C4-2B (cell line): ENCODE measurements at regions not wholly inside any gene's neighbourhood (a gene's known extent, or its start where the extent isn't known, plus 50 kb on each side); places are given as distances from the start of the nearest gene placed in this dataset.

Source experiments
- H3K27ac ChIP-seq: fragments of 450-650 bp; 2 replicates; pipeline ENCODE4 v1.5.1; 2017
- ZFX ChIP-seq: fragments of 450-650 bp; IDR thresholded peaks from 2 replicates; pipeline ENCODE4 v1.6.1; 2017
- TF ChIP-seq, protein P1 (sequence below): fragments of 450-650 bp; conservative IDR thresholded peaks from 2 replicates; pipeline ENCODE4 v1.5.1; 2017; ENCODE audit warnings: mild to moderate bottlenecking

DNA sequence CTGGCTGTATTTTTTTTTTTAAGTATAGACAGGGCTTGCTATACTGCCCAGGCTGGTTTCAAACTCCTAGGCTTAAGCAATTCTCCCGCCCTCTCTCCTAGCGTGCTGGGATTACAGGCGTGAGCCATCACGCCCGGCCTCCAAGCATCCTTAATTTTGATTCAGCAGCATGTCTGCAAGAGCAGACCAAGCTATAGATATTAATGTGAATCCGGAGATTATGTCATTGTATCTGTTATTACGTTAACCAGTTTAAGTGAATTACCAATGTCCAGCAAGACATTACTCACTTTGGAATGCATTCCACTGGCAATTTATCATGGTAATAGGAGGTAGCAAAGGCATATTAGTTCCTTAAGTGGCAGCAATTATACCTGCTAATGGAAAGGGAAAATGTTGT lies 179.7 kb downstream of the CHRM3 start:
- TF ChIP-seq, protein P1, sequence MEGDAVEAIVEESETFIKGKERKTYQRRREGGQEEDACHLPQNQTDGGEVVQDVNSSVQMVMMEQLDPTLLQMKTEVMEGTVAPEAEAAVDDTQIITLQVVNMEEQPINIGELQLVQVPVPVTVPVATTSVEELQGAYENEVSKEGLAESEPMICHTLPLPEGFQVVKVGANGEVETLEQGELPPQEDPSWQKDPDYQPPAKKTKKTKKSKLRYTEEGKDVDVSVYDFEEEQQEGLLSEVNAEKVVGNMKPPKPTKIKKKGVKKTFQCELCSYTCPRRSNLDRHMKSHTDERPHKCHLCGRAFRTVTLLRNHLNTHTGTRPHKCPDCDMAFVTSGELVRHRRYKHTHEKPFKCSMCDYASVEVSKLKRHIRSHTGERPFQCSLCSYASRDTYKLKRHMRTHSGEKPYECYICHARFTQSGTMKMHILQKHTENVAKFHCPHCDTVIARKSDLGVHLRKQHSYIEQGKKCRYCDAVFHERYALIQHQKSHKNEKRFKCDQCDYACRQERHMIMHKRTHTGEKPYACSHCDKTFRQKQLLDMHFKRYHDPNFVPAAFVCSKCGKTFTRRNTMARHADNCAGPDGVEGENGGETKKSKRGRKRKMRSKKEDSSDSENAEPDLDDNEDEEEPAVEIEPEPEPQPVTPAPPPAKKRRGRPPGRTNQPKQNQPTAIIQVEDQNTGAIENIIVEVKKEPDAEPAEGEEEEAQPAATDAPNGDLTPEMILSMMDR, result no peak
- no peak for TF ChIP-seq ZFX
- H3K27ac ChIP-seq, result no peak overlapping the region

DNA sequence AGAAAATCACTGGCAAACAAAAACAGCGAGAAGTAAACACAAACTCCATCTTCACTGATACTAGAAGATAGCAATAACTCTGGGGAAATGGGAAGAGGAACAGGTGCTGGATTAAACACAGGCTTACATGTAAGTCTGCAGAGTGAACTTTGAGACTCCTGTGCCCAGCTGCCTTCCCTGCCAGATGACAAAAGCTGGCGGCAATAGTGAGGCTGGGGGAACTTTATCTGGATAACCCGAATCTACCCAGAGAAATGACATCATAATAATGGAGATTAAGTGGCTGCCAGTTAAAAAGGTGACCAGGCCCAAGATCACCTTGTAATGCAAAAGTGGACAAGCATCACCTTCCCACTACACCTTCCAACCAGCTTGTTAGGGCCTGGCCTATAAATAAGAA lies 184.5 kb downstream of the CHRM3 start:
- no peak overlapping the region for H3K27ac ChIP-seq
- TF ChIP-seq ZFX, result no peak
- TF ChIP-seq, protein P1, result no peak

DNA sequence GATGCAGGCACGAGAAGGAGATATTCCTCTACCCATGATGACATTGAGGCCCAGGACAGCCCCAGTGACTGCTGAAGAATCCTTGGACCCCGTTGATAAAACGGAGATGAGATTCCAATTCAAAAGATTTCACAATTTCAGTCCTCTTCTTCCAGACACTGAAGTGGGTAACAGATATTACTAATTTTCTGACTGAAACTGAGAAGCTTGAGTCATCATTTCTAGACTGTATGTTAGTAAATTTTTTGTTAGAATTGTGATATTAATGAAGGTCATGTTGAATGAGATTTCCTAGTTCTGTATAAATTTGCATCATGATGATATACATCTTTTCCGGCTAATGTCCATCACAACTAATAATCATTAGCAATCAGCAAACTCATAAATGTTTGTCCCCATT lies 185.8 kb downstream of the CHRM3 start:
- TF ChIP-seq ZFX, result no peak
- TF ChIP-seq, protein P1, result no peak
- H3K27ac ChIP-seq, result no peak overlapping the region

DNA sequence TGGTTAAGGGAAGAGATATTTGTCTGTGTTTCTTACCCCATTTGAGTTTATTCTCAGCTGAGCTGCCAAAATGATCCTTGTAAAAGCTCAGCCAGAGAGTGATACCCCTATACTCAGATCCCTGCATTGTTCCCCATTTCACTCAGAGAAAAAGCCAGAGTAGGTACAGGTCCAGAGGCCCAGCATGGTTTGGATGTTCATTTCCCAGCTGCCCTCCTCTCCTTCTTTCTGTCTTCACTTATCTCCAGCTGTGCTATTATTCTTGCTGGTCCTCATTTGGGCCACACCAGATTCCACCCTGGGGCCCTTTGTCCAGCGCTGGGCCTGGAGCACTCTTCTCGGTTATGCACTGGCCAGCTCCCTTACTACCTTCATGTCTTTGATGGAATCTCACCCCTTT lies 187.7 kb downstream of the CHRM3 start:
- TF ChIP-seq, protein P1, result no peak
- TF ChIP-seq ZFX, result no peak
- no peak overlapping the region for H3K27ac ChIP-seq

DNA sequence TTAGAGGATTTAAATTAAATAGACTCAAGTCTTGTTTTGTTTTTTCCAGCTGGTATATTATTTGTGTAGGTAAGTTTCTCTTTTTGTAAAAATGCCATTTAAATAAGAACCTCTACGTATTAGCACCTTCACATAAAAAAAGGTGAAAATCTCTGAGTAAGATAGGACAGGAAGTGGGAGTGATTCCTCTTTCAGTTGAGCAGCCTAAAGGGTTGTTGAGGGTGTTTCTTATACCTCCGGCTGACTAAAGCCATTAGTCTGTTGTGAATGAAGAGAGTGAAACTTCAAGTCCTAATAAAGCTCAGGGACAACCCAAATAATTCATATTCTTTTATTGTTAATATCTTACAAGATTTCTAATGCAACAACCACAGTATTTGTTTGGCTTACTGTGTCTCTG lies 188.7 kb downstream of the CHRM3 start:
- no peak for TF ChIP-seq ZFX
- TF ChIP-seq, protein P1, result no peak
- H3K27ac ChIP-seq, result no peak overlapping the region

DNA sequence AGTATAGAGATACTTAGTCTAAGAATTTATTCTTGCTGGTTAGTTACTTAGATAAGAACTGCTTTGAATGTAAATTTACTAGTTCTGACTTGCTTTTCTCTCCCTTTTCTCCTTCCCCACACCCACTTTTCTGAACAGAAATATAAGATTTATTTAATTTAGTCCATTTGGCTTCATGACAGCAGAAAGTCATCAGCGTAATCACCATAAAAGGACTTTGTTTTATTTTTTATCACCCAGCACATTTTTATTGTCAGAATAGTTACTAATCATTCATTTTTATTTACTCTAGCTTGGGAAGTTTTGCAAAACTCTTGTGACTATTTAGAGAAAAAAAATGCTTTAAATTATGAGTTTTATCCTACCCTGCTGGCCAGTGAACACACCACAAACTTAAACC lies 197.2 kb downstream of the CHRM3 start:
- H3K27ac ChIP-seq, result no peak overlapping the region
- TF ChIP-seq ZFX, result no peak
- TF ChIP-seq, protein P1, result no peak

GRCh38 chr1:239586128-239586527 lies 199.8 kb downstream of the CHRM3 start:
- H3K27ac ChIP-seq, result no peak overlapping the region
- TF ChIP-seq ZFX, result no peak
- TF ChIP-seq, protein P1, result no peak
